Neural cell (in vitro differentiated cells): ENCODE measurements at regions not wholly inside any gene's neighbourhood (a gene's known extent, or its start where the extent isn't known, plus 50 kb on each side); places are given as distances from the start of the nearest gene placed in this dataset.

ENCODE experiments used
- H2AFZ ChIP-seq: fragments of 200-600, 300-800 bp; sonication (generic), shearing (Covaris generic); 2 replicates; pipeline ENCODE4 v1.6.0; 2014; ENCODE audit warnings: low read depth, mild to moderate bottlenecking, antibody characterized with exemption, low read length, moderate library complexity
- H3F3A ChIP-seq: fragments of 200-600 bp; shearing (Covaris generic); 2 replicates; pipeline ENCODE4 v1.6.1; 2016; ENCODE audit warnings: mild to moderate bottlenecking, moderate library complexity, mixed read lengths, antibody characterized with exemption, low read length; ENCODE audit not compliant: insufficient read depth, poor library complexity, severe bottlenecking
- H3K27ac ChIP-seq: fragments of 200-600, 300-800 bp; sonication (generic), shearing (Covaris generic); 2 replicates; pipeline ENCODE4 v1.5.1; 2014; ENCODE audit warnings: mild to moderate bottlenecking, low read length, moderate library complexity
- H3K27me3 ChIP-seq: fragments of 300-800, 200-600 bp; sonication (generic), shearing (Covaris generic); 2 replicates; pipeline ENCODE4 v1.6.0; 2014; ENCODE audit warnings: mild to moderate bottlenecking, low read depth, low read length, moderate library complexity; ENCODE audit not compliant: insufficient read depth
- H3K36me3 ChIP-seq: fragments of 300-800, 200-600 bp; sonication (generic), shearing (Covaris generic); 2 replicates; pipeline ENCODE4 v1.5.1; 2014; ENCODE audit warnings: mild to moderate bottlenecking, antibody characterized with exemption, low read length, moderate library complexity; ENCODE audit not compliant: insufficient read depth
- H3K4me2 ChIP-seq: fragments of 300-800, 200-600 bp; sonication (generic), shearing (Covaris generic); 2 replicates; pipeline ENCODE4 v1.6.0; 2014; ENCODE audit warnings: mild to moderate bottlenecking, low read length
- H3K4me3 ChIP-seq: fragments of 300-800, 200-600 bp; sonication (generic), shearing (Covaris generic); 2 replicates; pipeline ENCODE4 v1.5.1; 2014; ENCODE audit warnings: mild to moderate bottlenecking, low read length, moderate library complexity
- H3K79me2 ChIP-seq: fragments of 200-600 bp; shearing (Covaris generic); replicated peaks from 2 replicates; pipeline ENCODE4 v1.6.0; 2014; ENCODE audit warnings: mild to moderate bottlenecking, low read length, moderate library complexity; ENCODE audit not compliant: insufficient read depth
- H3K9ac ChIP-seq: fragments of 300-800, 200-600 bp; sonication (generic), shearing (Covaris generic); 2 replicates; pipeline ENCODE4 v1.6.1; 2016; ENCODE audit warnings: mild to moderate bottlenecking, low read length, mixed read lengths
- H3K9me2 ChIP-seq: fragments of 200-600 bp; shearing (Covaris generic); 2 replicates; pipeline ENCODE4 v1.6.1; 2016; ENCODE audit warnings: mild to moderate bottlenecking, low read length, mixed read lengths; ENCODE audit not compliant: insufficient read depth
- H3K9me3 ChIP-seq: fragments of 200-600, 300-800 bp; sonication (generic), shearing (Covaris generic); 2 replicates; pipeline ENCODE4 v1.6.1; 2016; ENCODE audit warnings: mild to moderate bottlenecking, mixed run types, low read length, moderate library complexity, mixed read lengths
- H4K20me1 ChIP-seq: fragments of 200-600 bp; shearing (Covaris generic); 2 replicates; pipeline ENCODE4 v1.6.1; 2016; ENCODE audit warnings: mild to moderate bottlenecking, mixed run types; ENCODE audit not compliant: insufficient read depth
- CTCF ChIP-seq: fragments of 450-650 bp; IDR thresholded peaks from 2 replicates; pipeline ENCODE4 v1.5.1; 2014; ENCODE audit warnings: antibody characterized with exemption, mild to moderate bottlenecking, moderate library complexity; ENCODE audit not compliant: poor library complexity, severe bottlenecking
- EP300 ChIP-seq: fragments of 450-650 bp; conservative IDR thresholded peaks from 2 replicates; pipeline ENCODE4 v1.6.1; 2014; ENCODE audit warnings: antibody characterized with exemption, mild to moderate bottlenecking, moderate library complexity; ENCODE audit not compliant: poor library complexity, severe bottlenecking
- EZH2 ChIP-seq: fragments of 200-600, 300-800 bp; shearing (Covaris generic), sonication (generic); IDR thresholded peaks from 2 replicates; pipeline ENCODE4 v1.6.1; 2014; ENCODE audit warnings: antibody characterized with exemption, low read length, borderline replicate concordance, mild to moderate bottlenecking; ENCODE audit not compliant: insufficient read depth, poor library complexity, severe bottlenecking
- MXI1 ChIP-seq: fragments of 450-650 bp; conservative IDR thresholded peaks from 2 replicates; pipeline ENCODE4 v1.6.1; 2014; ENCODE audit warnings: antibody characterized with exemption, mild to moderate bottlenecking; ENCODE audit not compliant: poor library complexity, severe bottlenecking
- POLR2AphosphoS5 ChIP-seq: IDR thresholded peaks from 2 replicates; pipeline ENCODE4 v1.6.1; 2012
- RAD21 ChIP-seq: fragments of 450-650 bp; conservative IDR thresholded peaks from 2 replicates; pipeline ENCODE4 v1.6.1; 2014; ENCODE audit warnings: antibody characterized with exemption, mild to moderate bottlenecking, moderate library complexity
- REST ChIP-seq: IDR thresholded peaks from 2 replicates; pipeline ENCODE4 v1.6.1; 2012; ENCODE audit warnings: borderline replicate concordance
- SMC3 ChIP-seq: fragments of 450-650 bp; conservative IDR thresholded peaks from 2 replicates; pipeline ENCODE4 v1.6.1; 2014; ENCODE audit warnings: antibody characterized with exemption, mild to moderate bottlenecking, moderate library complexity; ENCODE audit not compliant: poor library complexity
- TAF1 ChIP-seq: IDR thresholded peaks from 2 replicates; pipeline ENCODE4 v1.6.1; 2012; ENCODE audit warnings: low read depth

GRCh38 chr16:26457095-26457494, 609.6 kb upstream of the C16orf82 start:
- H3K4me3 ChIP-seq = no peak overlapping the region
- H3K36me3 ChIP-seq = no peaks in the 10 kb centered on the region
- H3K27me3 ChIP-seq = no peaks in the 10 kb centered on the region
- H3K27ac ChIP-seq = no peak overlapping the region
- H3K9me2 ChIP-seq = no peaks in the 10 kb centered on the region
- H3K4me2 ChIP-seq = no peak overlapping the region
- no peaks in the 10 kb centered on the region for H3F3A ChIP-seq
- no peaks in the 10 kb centered on the region for H3K79me2 ChIP-seq
- no peaks in the 10 kb centered on the region for H3K9me3 ChIP-seq
- H3K9ac ChIP-seq = no peak overlapping the region
- H2AFZ ChIP-seq = no peak overlapping the region
- H4K20me1 ChIP-seq = no peaks in the 10 kb centered on the region
- TF ChIP-seq MXI1 = no peak
- no peak for TF ChIP-seq REST
- no peak for TF ChIP-seq EP300
- no peak for TF ChIP-seq SMC3

- Histone ChIP-seq H3F3A (no peaks in the 10 kb centered on the region), H3K27ac (no peak overlapping the region), H3K27me3 (no peaks in the 10 kb centered on the region), H3K9me3 (no peaks in the 10 kb centered on the region), H4K20me1 (no peaks in the 10 kb centered on the region), H3K9ac (no peak overlapping the region), H3K4me3 (no peak overlapping the region), H2AFZ (no peak overlapping the region), H3K79me2 (no peaks in the 10 kb centered on the region), H3K4me2 (no peak overlapping the region), H3K36me3 (no peaks in the 10 kb centered on the region), H3K9me2 (no peaks in the 10 kb centered on the region)
- TF ChIP-seq REST (no peak), TAF1 (no peak), CTCF (no peak), SMC3 (no peak), RAD21 (no peak), POLR2AphosphoS5 (no peak), MXI1 (no peak), EP300 (no peak), EZH2 (no peak)
Observed at GRCh38 chr16:26457882-26458281, 608.8 kb upstream of the C16orf82 start.
